Osteoblast (primary cell): ENCODE measurements at regions not wholly inside any gene's neighbourhood (a gene's known extent, or its start where the extent isn't known, plus 50 kb on each side); places are given as distances from the start of the nearest gene placed in this dataset.
A peak's percentile ranks its signal among the peaks of the same experiment; 100 is the strongest.

Source experiments
- DNase-seq: peaks from one replicate; pipeline ENCODE4 v3.0.0; 2011; ENCODE audit warnings: low spot score, mixed read lengths; ENCODE audit not compliant: insufficient read length; ENCODE audit errors: missing footprints
- H2AFZ ChIP-seq: 2 replicates; pipeline ENCODE4 v1.6.0; 2011; ENCODE audit warnings: mild to moderate bottlenecking, low read length
- H3K27ac ChIP-seq: 2 replicates; pipeline ENCODE4 v1.5.1; 2011; ENCODE audit warnings: mild to moderate bottlenecking, low read depth, low read length, moderate library complexity
- H3K27me3 ChIP-seq: 2 replicates; pipeline ENCODE4 v1.6.0; 2012; ENCODE audit warnings: mild to moderate bottlenecking, control low read depth, inconsistent platforms, low read length, moderate library complexity; ENCODE audit not compliant: insufficient read depth
- H3K36me3 ChIP-seq: 2 replicates; pipeline ENCODE4 v1.5.1; 2011; ENCODE audit warnings: mild to moderate bottlenecking, low read length, control low read depth, moderate library complexity; ENCODE audit not compliant: insufficient read depth
- H3K4me1 ChIP-seq: 2 replicates; pipeline ENCODE4 v1.5.1; 2011; ENCODE audit warnings: mild to moderate bottlenecking, low read length, control low read depth, moderate library complexity; ENCODE audit not compliant: insufficient read depth
- H3K4me2 ChIP-seq: 2 replicates; pipeline ENCODE4 v1.6.0; 2011; ENCODE audit warnings: mild to moderate bottlenecking, low read length; ENCODE audit not compliant: insufficient read depth
- H3K4me3 ChIP-seq: fragments of 200-600 bp; sonication (generic); 3 replicates; pipeline ENCODE4 v1.5.1; 2012; ENCODE audit warnings: mild to moderate bottlenecking, low read length, inconsistent platforms; ENCODE audit not compliant: insufficient read depth
- H3K79me2 ChIP-seq: 2 replicates; pipeline ENCODE4 v1.6.0; 2012; ENCODE audit warnings: mild to moderate bottlenecking, low read length, control low read depth, inconsistent platforms; ENCODE audit not compliant: insufficient read depth
- H3K9me3 ChIP-seq: 2 replicates; pipeline ENCODE4 v1.5.1; 2011; ENCODE audit warnings: low read depth, low read length, control low read depth
- H4K20me1 ChIP-seq: 2 replicates; pipeline ENCODE4 v1.6.0; 2012; ENCODE audit warnings: mild to moderate bottlenecking, low read length, control low read depth; ENCODE audit not compliant: insufficient read depth
- TF ChIP-seq, protein P1 (sequence below): IDR thresholded peaks from 2 replicates; pipeline ENCODE4 v1.5.1; 2011; ENCODE audit warnings: mild to moderate bottlenecking, low read depth, low read length, moderate library complexity; ENCODE audit errors: extremely low read depth

- H3K4me1 ChIP-seq = peaks cover 18% of the 10 kb centered on the region
- no peaks in the 10 kb centered on the region for H3K36me3 ChIP-seq
- H3K9me3 ChIP-seq = no peaks in the 10 kb centered on the region
- peak overlapping the region; percentile 89 for H2AFZ ChIP-seq
- no peak for DNase-seq
- H3K79me2 ChIP-seq = no peaks in the 10 kb centered on the region
- H3K4me2 ChIP-seq = peak overlapping the region; percentile 76
- TF ChIP-seq, protein P1, sequence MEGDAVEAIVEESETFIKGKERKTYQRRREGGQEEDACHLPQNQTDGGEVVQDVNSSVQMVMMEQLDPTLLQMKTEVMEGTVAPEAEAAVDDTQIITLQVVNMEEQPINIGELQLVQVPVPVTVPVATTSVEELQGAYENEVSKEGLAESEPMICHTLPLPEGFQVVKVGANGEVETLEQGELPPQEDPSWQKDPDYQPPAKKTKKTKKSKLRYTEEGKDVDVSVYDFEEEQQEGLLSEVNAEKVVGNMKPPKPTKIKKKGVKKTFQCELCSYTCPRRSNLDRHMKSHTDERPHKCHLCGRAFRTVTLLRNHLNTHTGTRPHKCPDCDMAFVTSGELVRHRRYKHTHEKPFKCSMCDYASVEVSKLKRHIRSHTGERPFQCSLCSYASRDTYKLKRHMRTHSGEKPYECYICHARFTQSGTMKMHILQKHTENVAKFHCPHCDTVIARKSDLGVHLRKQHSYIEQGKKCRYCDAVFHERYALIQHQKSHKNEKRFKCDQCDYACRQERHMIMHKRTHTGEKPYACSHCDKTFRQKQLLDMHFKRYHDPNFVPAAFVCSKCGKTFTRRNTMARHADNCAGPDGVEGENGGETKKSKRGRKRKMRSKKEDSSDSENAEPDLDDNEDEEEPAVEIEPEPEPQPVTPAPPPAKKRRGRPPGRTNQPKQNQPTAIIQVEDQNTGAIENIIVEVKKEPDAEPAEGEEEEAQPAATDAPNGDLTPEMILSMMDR = no peak
- no peaks in the 10 kb centered on the region for H4K20me1 ChIP-seq
- H3K27me3 ChIP-seq = no peaks in the 10 kb centered on the region
- peak overlapping the region; percentile 60 for H3K4me3 ChIP-seq
- H3K27ac ChIP-seq = peak overlapping the region; percentile 67
Observed at GRCh38 chr7:33814936-33815335, 90.4 kb upstream of the BMPER start.

GRCh38 chr7:33815336-33815735 lies 90.0 kb upstream of the BMPER start:
- DNase-seq = no peak
- no peaks in the 10 kb centered on the region for H3K9me3 ChIP-seq
- no peaks in the 10 kb centered on the region for H3K36me3 ChIP-seq
- TF ChIP-seq, protein P1 = no peak
- peak overlapping the region; percentile 89 for H2AFZ ChIP-seq
- H3K27ac ChIP-seq = no peak overlapping the region
- no peaks in the 10 kb centered on the region for H4K20me1 ChIP-seq
- H3K27me3 ChIP-seq = no peaks in the 10 kb centered on the region
- H3K4me3 ChIP-seq = peak overlapping the region; percentile 60
- H3K4me2 ChIP-seq = peak overlapping the region; percentile 76
- H3K4me1 ChIP-seq = peaks cover 18% of the 10 kb centered on the region
- no peaks in the 10 kb centered on the region for H3K79me2 ChIP-seq

GRCh38 chr7:33816106-33816505 lies 89.2 kb upstream of the BMPER start:
- H4K20me1 ChIP-seq = no peaks in the 10 kb centered on the region
- TF ChIP-seq, protein P1 = no peak
- no peaks in the 10 kb centered on the region for H3K9me3 ChIP-seq
- H3K27ac ChIP-seq = no peak overlapping the region
- no peak overlapping the region for H2AFZ ChIP-seq
- no peak overlapping the region for H3K4me3 ChIP-seq
- DNase-seq = no peak
- H3K4me2 ChIP-seq = no peak overlapping the region
- no peaks in the 10 kb centered on the region for H3K79me2 ChIP-seq
- H3K27me3 ChIP-seq = no peaks in the 10 kb centered on the region
- H3K36me3 ChIP-seq = no peaks in the 10 kb centered on the region
- peaks cover 18% of the 10 kb centered on the region for H3K4me1 ChIP-seq

- Histone ChIP-seq H3K4me1 (peaks cover 16% of the 10 kb centered on the region), H3K4me3 (no peak overlapping the region), H3K27ac (no peak overlapping the region), H3K79me2 (no peaks in the 10 kb centered on the region), H3K27me3 (no peaks in the 10 kb centered on the region), H4K20me1 (no peaks in the 10 kb centered on the region), H3K9me3 (no peaks in the 10 kb centered on the region), H2AFZ (no peak overlapping the region), H3K36me3 (no peaks in the 10 kb centered on the region), H3K4me2 (no peak overlapping the region)
- no peak for DNase-seq
- TF ChIP-seq, protein P1 = no peak
Observed at GRCh38 chr7:33819658-33820057, 85.7 kb upstream of the BMPER start.
